Endothelial cell of umbilical vein (primary cell): ENCODE measurements at regions not wholly inside any gene's neighbourhood (a gene's known extent, or its start where the extent isn't known, plus 50 kb on each side); places are given as distances from the start of the nearest gene placed in this dataset.

Source experiments
- BruUV-seq: library from RNA; stranded (reverse); fragments of 400-500 nt; replicated peaks from 2 replicates; lab custom pipeline; 2021; lab: Mats Ljungman, UMichigan
- CTCF ChIA-PET: fragments of 300-600, 350-600 bp; sonication (Branson Sonifier 250); formaldehyde crosslinking; loops from one replicate; lab custom pipeline; 2021; ENCODE audit warnings: antibody characterized with exemption, inconsistent platforms; lab: Charles Lee
- POLR2A ChIA-PET: fragments of 300-600, 350-600 bp; sonication (Branson Sonifier 250); formaldehyde crosslinking; loops from one replicate; lab custom pipeline; 2021; ENCODE audit warnings: antibody characterized with exemption, inconsistent platforms; lab: Charles Lee
- DNase-seq: peaks from one replicate; pipeline ENCODE4 v3.0.0-alpha.2; 2011; ENCODE audit warnings: low read depth, low spot score
- FAIRE-seq: peaks from 2 replicates; lab custom pipeline; 2011; peaks lifted over from hg19 to GRCh38; lab: Jason Lieb, UNC
- H2AFZ ChIP-seq: 2 replicates; pipeline ENCODE4 v1.6.0; 2012; ENCODE audit warnings: low read depth, low read length, control low read depth, inconsistent platforms
- H3K27ac ChIP-seq: 2 replicates; pipeline ENCODE4 v1.5.1; 2011; ENCODE audit warnings: low read depth, mild to moderate bottlenecking, control low read depth, low read length, moderate library complexity; ENCODE audit not compliant: insufficient read depth
- H3K27me3 ChIP-seq, 2 experiments: 2 replicates each; pipeline versions ENCODE4 v1.6.0 to v1.6.1; 2011; ENCODE audit warnings: low read length in 2 of 2, mixed read lengths in 1 of 2; ENCODE audit not compliant: control insufficient read depth in 2 of 2, insufficient read depth in 2 of 2
- H3K36me3 ChIP-seq, 2 experiments: 2 replicates in 1 of 2; 3 replicates in 1 of 2; pipeline ENCODE4 v1.5.1; 2011; ENCODE audit warnings: low read length in 2 of 2, mild to moderate bottlenecking in 1 of 2, moderate library complexity in 1 of 2; ENCODE audit not compliant: control insufficient read depth in 2 of 2, insufficient read depth in 2 of 2; ENCODE audit errors: extremely low read depth in 1 of 2
- H3K4me1 ChIP-seq: 3 replicates; pipeline ENCODE4 v1.5.1; 2011; ENCODE audit warnings: mild to moderate bottlenecking, low read length; ENCODE audit not compliant: control insufficient read depth, insufficient read depth; ENCODE audit errors: extremely low read depth
- H3K4me2 ChIP-seq: 2 replicates; pipeline ENCODE4 v1.6.1; 2011; ENCODE audit warnings: low read length, control low read depth, mixed read lengths; ENCODE audit not compliant: insufficient read depth
- H3K4me3 ChIP-seq, 3 experiments: fragments of 200-600 bp in 1 of 3; sonication (generic), shearing (Covaris generic) in 1 of 3; replicated peaks in 1 of 3; 2 replicates each; pipeline ENCODE4 v1.5.1; 2011 to 2016; ENCODE audit warnings: control low read depth in 3 of 3, low read length in 3 of 3, mild to moderate bottlenecking in 2 of 3, inconsistent platforms in 1 of 3, low read depth in 1 of 3, moderate library complexity in 1 of 3; ENCODE audit not compliant: insufficient read depth in 1 of 3
- H3K79me2 ChIP-seq: 2 replicates; pipeline ENCODE4 v1.6.0; 2012; ENCODE audit warnings: low read length, inconsistent platforms; ENCODE audit not compliant: control insufficient read depth, insufficient read depth
- H3K9ac ChIP-seq: replicated peaks from 2 replicates; pipeline ENCODE3; 2011; ENCODE audit warnings: low read length, control low read depth; ENCODE audit not compliant: insufficient read depth; ENCODE audit errors: extremely low read depth
- H3K9me1 ChIP-seq: replicated peaks from 3 replicates; pipeline ENCODE4 v1.6.0; 2011; ENCODE audit warnings: mild to moderate bottlenecking, low read length; ENCODE audit not compliant: control insufficient read depth, insufficient read depth; ENCODE audit errors: extremely low read depth
- H3K9me3 ChIP-seq: replicated peaks from 2 replicates; pipeline ENCODE4 v1.5.1; 2012; ENCODE audit warnings: low read length, inconsistent platforms; ENCODE audit not compliant: control insufficient read depth, insufficient read depth
- H4K20me1 ChIP-seq: replicated peaks from 2 replicates; pipeline ENCODE3; 2011; ENCODE audit warnings: mild to moderate bottlenecking, low read length; ENCODE audit not compliant: control insufficient read depth, insufficient read depth; ENCODE audit errors: extremely low read depth
- CTCF ChIP-seq, 2 donors: IDR thresholded peaks; 1 replicate in 1 of 2; 2 replicates in 1 of 2; pipeline ENCODE4 v1.5.1; 2011; ENCODE audit warnings: low read length in 2 of 2, mild to moderate bottlenecking in 2 of 2, moderate library complexity in 2 of 2, control low read depth in 1 of 2, inconsistent platforms in 1 of 2, low read depth in 1 of 2; ENCODE audit not compliant: insufficient read depth in 1 of 2; ENCODE audit errors: extremely low read depth in 1 of 2
- EZH2 ChIP-seq: IDR thresholded peaks from 2 replicates; pipeline ENCODE4 v1.6.1; 2012; ENCODE audit warnings: borderline replicate concordance, low read depth, mild to moderate bottlenecking, moderate library complexity, low read length, inconsistent platforms; ENCODE audit not compliant: severe bottlenecking
- FOS ChIP-seq: IDR thresholded peaks from 2 replicates; pipeline ENCODE4 v1.6.1; 2011; ENCODE audit warnings: mild to moderate bottlenecking, low read length, moderate library complexity, borderline replicate concordance; ENCODE audit not compliant: insufficient read depth
- GATA2 ChIP-seq: IDR thresholded peaks from 2 replicates; pipeline ENCODE4 v1.7.0; 2011; ENCODE audit warnings: low read depth, mild to moderate bottlenecking, moderate library complexity, mixed read lengths, low read length; ENCODE audit not compliant: insufficient read length, insufficient read depth
- JUN ChIP-seq: IDR thresholded peaks from 2 replicates; pipeline ENCODE4 v1.6.1; 2011; ENCODE audit warnings: borderline replicate concordance, low read depth; ENCODE audit not compliant: insufficient read length, insufficient read depth
- MYC ChIP-seq: IDR thresholded peaks from one replicate; pipeline ENCODE4 v1.6.1; 2011; ENCODE audit warnings: mild to moderate bottlenecking, low read depth, low read length
- POLR2A ChIP-seq: IDR thresholded peaks from 2 replicates; pipeline ENCODE4 v1.6.1; 2012; ENCODE audit warnings: low read depth, mild to moderate bottlenecking, control low read depth, low read length
- POLR2AphosphoS5 ChIP-seq: IDR thresholded peaks from 2 replicates; pipeline ENCODE4 v1.6.1; 2012; ENCODE audit warnings: low read depth, mild to moderate bottlenecking, control low read depth, low read length, moderate library complexity; ENCODE audit not compliant: insufficient read depth
- dilution Hi-C: fragments of 300-500 bp; cut with MboI; formaldehyde crosslinking; loops from one replicate; pipeline ENCODE4 v1.15.0; 2019; ENCODE audit warnings: low sequenced_read_pairs; ENCODE audit not compliant: extremely low pct_ligation_motif_present
- intact Hi-C: fragments of 100-400 bp; cut with micrococcal nuclease; formaldehyde crosslinking; loops from one replicate; pipeline ENCODE4 v1.10.0; 2022
- TF ChIP-seq, protein P1 (sequence below): IDR thresholded peaks from 2 replicates; pipeline ENCODE4 v1.6.1; 2011; ENCODE audit not compliant: insufficient read depth, insufficient read length

- ChIA-PET POLR2A (no interaction called here), CTCF (interaction anchor here (0.9 to 1.5 kb wide), 3 partner anchors 10 to 38 kb away, joined by 3 to 4 read pairs (median 3); no protein-coding TSS in a partner anchor)
- H3K9ac ChIP-seq = no peak overlapping the region
- no peaks in the 10 kb centered on the region for H3K4me1 ChIP-seq
- no peak overlapping the region for H2AFZ ChIP-seq
- no peaks in the 10 kb centered on the region for H3K36me3 ChIP-seq
- intact Hi-C loops = loop anchor here (1.0 kb wide), 1 partner anchor 8 kb away; no protein-coding TSS in a partner anchor
- BruUV-seq = no TSS peak
- peaks cover 3% of the 10 kb centered on the region in 2 experiments for H3K27me3 ChIP-seq
- DNase-seq (peak; percentile 4), FAIRE-seq (no peak)
- no peak for TF ChIP-seq JUN
- H4K20me1 ChIP-seq = no peaks in the 10 kb centered on the region
- no peak overlapping the region for H3K4me2 ChIP-seq
- H3K27ac ChIP-seq = no peak overlapping the region
- H3K9me1 ChIP-seq = no peaks in the 10 kb centered on the region
- no peaks in the 10 kb centered on the region for H3K79me2 ChIP-seq
- dilution Hi-C loops = no loop called here
- no peaks in the 10 kb centered on the region for H3K9me3 ChIP-seq
- H3K4me3 ChIP-seq = no peak overlapping the region
Measured at GRCh38 chr2:176692533-176692932, 423.3 kb downstream of the MTX2 start.

DNA sequence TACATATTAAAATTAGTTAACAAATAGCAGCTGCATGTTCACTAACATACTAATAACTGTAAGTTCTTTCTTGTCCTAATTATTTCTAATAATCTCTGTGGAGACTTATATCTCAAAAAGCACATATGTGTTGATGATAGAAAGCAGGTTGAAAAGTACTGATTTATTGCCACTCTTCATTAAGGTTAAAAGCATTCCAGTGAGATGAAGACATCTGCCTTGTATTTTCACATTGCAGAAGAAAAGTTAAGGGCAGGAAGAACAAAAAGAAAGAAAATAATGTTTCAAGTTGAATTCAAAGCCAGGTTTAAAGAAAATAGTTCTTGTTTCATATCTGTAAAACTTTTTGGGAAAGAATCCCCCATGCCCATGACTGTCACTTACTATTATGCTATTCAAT lies 429.9 kb downstream of the MTX2 start:
- Histone ChIP-seq H3K36me3 (no peaks in the 10 kb centered on the region), H2AFZ (no peak overlapping the region), H3K4me3 (no peak overlapping the region), H4K20me1 (no peaks in the 10 kb centered on the region), H3K9me1 (no peaks in the 10 kb centered on the region), H3K27ac (no peak overlapping the region), H3K79me2 (no peaks in the 10 kb centered on the region), H3K4me1 (no peaks in the 10 kb centered on the region), H3K27me3 (peaks cover 0 to 3% of the 10 kb centered on the region in 2 experiments), H3K9me3 (no peaks in the 10 kb centered on the region), H3K9ac (no peak overlapping the region), H3K4me2 (no peak overlapping the region)
- intact Hi-C loops = no loop called here
- FAIRE-seq (no peak), DNase-seq (no peak)
- CTCF ChIA-PET = interaction anchor here (1.2 kb wide), 1 partner anchor 45 kb away, joined by 3 read pairs; no protein-coding TSS in a partner anchor
- dilution Hi-C loops = no loop called here
- BruUV-seq = no TSS peak
- TF ChIP-seq POLR2A (no peak), POLR2AphosphoS5 (no peak), EZH2 (no peak), CTCF (IDR thresholded peaks at IDR 0.05; ENCODE audit: extremely low read depth in 1 of 2, insufficient read depth in 1 of 2, low read depth in 1 of 2, low read length in 2 of 2) (no peak), JUN (no peak), FOS (no peak), MYC (no peak), GATA2 (no peak)
- TF ChIP-seq, protein P1, sequence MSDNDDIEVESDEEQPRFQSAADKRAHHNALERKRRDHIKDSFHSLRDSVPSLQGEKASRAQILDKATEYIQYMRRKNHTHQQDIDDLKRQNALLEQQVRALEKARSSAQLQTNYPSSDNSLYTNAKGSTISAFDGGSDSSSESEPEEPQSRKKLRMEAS = no peak
- POLR2A ChIA-PET = no interaction called here
